PFSK-1 (cell line): ENCODE measurements at regions not wholly inside any gene's neighbourhood (a gene's known extent, or its start where the extent isn't known, plus 50 kb on each side); places are given as distances from the start of the nearest gene placed in this dataset.

Experiments
- FOXP2 ChIP-seq: optimal IDR thresholded peaks from 2 replicates; pipeline ENCODE3; 2011; ENCODE audit warnings: borderline replicate concordance, control low read depth, inconsistent platforms; ENCODE audit not compliant: insufficient read depth; ENCODE audit errors: extremely low read length, extremely low read depth
- POLR2AphosphoS5 ChIP-seq: IDR thresholded peaks from 2 replicates; pipeline ENCODE4 v1.6.1; 2012; ENCODE audit warnings: low read depth, mild to moderate bottlenecking, control low read depth, low read length, moderate library complexity
- REST ChIP-seq, 2 experiments: IDR thresholded peaks; 2 replicates each; pipeline versions ENCODE4 v1.6.1 to v1.8.0; 2011 to 2012; ENCODE audit warnings: low read depth in 2 of 2, low read length in 2 of 2, control low read depth in 1 of 2, inconsistent platforms in 1 of 2, mild to moderate bottlenecking in 1 of 2, moderate library complexity in 1 of 2; ENCODE audit not compliant: insufficient read depth in 1 of 2
- SIN3A ChIP-seq: IDR thresholded peaks from 2 replicates; pipeline ENCODE4 v1.6.1; 2012; ENCODE audit warnings: mild to moderate bottlenecking, low read length, moderate library complexity, borderline replicate concordance; ENCODE audit not compliant: insufficient read depth
- TAF1 ChIP-seq: IDR thresholded peaks from 2 replicates; pipeline ENCODE4 v1.6.1; 2012; ENCODE audit warnings: low read length, control low read depth, borderline replicate concordance; ENCODE audit not compliant: insufficient read depth

- TF ChIP-seq TAF1: no peak
- no peak for TF ChIP-seq REST (IDR thresholded peaks at IDR 0.05; ENCODE audit: insufficient read depth in 1 of 2, low read depth in 2 of 2, low read length in 2 of 2)
- no peak for TF ChIP-seq POLR2AphosphoS5
- TF ChIP-seq FOXP2: no peak
- TF ChIP-seq SIN3A: no peak
Observed at GRCh38 chr4:38387348-38387747, 276.7 kb upstream of the KLF3 start.
